ENCODE measurements at regions not wholly inside any gene's neighbourhood (a gene's known extent, or its start where the extent isn't known, plus 50 kb on each side); places are given as distances from the start of the nearest gene placed in this dataset.
A peak's percentile ranks its signal among the peaks of the same experiment; 100 is the strongest.

DNA sequence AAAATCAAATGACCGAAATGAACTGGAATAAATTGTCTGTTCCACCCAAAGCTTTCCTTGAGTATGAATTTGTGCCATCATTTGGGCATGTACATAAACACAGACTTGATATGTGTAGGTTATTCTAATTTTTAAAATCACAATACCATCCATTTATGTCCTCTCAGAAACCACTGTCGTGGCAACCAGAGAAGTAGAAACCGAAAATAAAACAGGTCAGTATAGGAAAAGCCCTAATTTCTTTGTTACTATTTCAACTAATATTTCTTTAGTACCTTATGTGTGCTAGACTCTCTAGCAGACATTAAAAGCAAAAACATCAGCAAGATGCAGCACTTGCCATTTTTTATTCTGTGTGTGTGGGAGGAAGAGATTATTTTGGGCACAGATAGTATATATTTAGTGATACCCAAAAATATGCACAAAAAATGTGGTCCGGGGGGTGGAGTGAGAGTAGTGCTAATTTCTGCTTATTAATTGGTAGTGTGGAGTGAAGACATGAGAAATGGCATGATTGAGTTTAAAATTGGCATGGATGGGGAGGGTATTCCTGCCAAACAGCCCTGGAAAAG lies 130.8 kb upstream of the CNTN1 start:
- ATAC-seq (replicated peaks in 6 of 8) = peak in 1 of 8 experiments; percentile 21
- WGBS, 10 experiments = 0 to 95% (median 83%) methylated on average over 2 to 4 of the region's 4 CpGs; no CpG with 5 or more reads in 1 of the 10 experiments
- in situ Hi-C loops (cut with MboI; ENCODE audit: low pct_unique_long_range_greater_than_20kb in 2 of 9, low sequenced_read_pairs in 9 of 9, unreplicated experiment in 9 of 9) = no loop called here

DNA sequence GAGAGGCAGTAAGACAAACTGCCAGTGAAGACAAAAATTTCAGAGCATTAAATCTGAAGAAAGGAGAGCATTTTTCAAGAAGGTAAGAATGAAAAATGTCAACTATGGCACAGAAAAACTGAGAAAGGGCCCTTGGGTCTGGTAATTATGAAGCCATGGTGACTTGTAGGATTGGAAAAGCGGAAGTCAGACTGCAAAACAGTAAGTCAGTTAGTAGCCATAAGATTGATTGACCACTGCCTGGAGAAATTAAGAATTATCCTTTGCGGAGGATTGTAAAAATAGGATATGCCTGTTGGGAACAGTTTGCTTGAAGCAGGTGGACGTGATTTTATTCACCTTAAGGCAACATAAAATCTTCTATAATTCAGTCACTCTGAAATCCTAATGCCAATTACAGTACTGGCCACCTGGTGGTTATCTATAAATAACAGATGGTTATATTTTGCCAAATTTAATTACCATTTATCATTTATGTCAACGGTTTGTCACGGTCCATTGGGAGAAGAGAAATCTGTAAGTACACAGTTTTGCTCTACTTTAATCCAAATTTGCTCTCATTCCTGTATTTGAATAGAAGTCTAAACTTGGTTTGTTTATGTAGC lies 127.1 kb upstream of the CNTN1 start:
- 5 to 96% (median 78%) methylated on average over 3 to 5 of the region's 5 CpGs for WGBS, 10 experiments
- no peaks in the 10 kb centered on the region for H3K4me1 ChIP-seq (replicated peaks in 1 of 2)
- H3K27ac ChIP-seq = no peak overlapping the region
- ATAC-seq (replicated peaks in 6 of 8) = no peak
- in situ Hi-C loops (cut with MboI; ENCODE audit: low pct_unique_long_range_greater_than_20kb in 2 of 9, low sequenced_read_pairs in 9 of 9, unreplicated experiment in 9 of 9) = no loop called here
- H3K4me3 ChIP-seq = no peak overlapping the region

More for the DNA sequence above, 130.8 kb upstream of the CNTN1 start:
- no peak overlapping the region for H3K4me3 ChIP-seq
- H3K27ac ChIP-seq = no peak overlapping the region
- H3K4me1 ChIP-seq (replicated peaks in 1 of 2) = no peaks in the 10 kb centered on the region

DNA sequence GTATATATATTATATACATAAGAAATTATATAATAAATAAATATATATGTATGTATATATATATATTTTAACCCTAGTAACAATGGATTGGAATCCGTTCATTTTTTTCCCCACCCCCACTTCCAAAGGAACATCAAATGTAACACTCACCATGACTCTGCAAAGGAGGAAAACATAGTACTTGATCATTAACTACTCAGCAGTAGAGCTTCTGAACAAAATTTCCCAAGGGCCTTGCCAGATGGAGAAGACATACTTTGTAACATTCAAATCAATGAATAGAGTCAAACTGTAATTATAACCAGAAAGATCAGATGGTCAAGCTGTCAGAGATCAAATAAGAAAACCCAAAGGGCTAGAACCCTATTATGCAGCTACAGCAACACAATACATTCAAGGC lies 126.0 kb upstream of the CNTN1 start:
- in situ Hi-C loops (cut with MboI; ENCODE audit: low pct_unique_long_range_greater_than_20kb in 2 of 9, low sequenced_read_pairs in 9 of 9, unreplicated experiment in 9 of 9) = no loop called here
- no peak overlapping the region for H3K4me3 ChIP-seq
- H3K4me1 ChIP-seq (replicated peaks in 1 of 2) = peaks cover 0 to under 1% of the 10 kb centered on the region in 2 donors
- ATAC-seq (replicated peaks in 6 of 8) = no peak
- WGBS, 10 experiments = 25 to 100% (median 47%) methylated on average over 1 of the region's 1 CpG; no CpG with 5 or more reads in 4 of the 10 experiments
- no peak overlapping the region for H3K27ac ChIP-seq

DNA sequence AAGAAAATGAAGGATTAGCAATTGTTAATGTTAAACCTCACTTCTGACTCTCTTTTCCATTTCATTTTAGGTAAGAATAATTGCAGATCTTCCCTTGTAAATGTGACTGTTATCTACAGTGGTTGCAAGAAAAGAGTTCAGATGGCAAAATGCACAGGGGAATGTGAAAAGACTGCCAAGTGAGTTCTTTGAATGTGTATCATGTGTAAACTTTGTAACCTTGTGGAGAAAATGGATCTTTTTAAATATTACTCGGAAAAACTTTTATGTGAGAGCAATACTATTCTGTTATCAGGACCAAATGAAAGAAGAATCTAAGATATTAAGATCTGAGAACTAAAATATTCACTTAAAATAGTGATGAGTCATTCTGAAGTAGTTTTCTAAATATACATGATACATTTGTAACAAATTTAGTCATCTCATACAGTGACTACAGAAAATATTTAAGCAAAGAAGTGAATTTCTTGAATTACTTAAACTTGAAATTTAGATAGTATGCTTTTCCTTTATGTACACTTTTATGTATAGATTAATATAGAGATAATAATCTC lies 122.5 kb upstream of the CNTN1 start:
- Histone ChIP-seq H3K4me3 (no peak overlapping the region), H3K4me1 (replicated peaks in 1 of 2) (peaks cover 3 to 32% of the 10 kb centered on the region in 2 donors), H3K27ac (no peak overlapping the region)
- in situ Hi-C loops (cut with MboI; ENCODE audit: low pct_unique_long_range_greater_than_20kb in 2 of 9, low sequenced_read_pairs in 9 of 9, unreplicated experiment in 9 of 9) = no loop called here
- 20 to 91% (median 60%) methylated on average over 1 of the region's 1 CpG; no CpG with 5 or more reads in 2 of the 10 experiments for WGBS, 10 experiments
- ATAC-seq (replicated peaks in 6 of 8) = peak in 2 of 8 experiments; percentile 35 to 48

DNA sequence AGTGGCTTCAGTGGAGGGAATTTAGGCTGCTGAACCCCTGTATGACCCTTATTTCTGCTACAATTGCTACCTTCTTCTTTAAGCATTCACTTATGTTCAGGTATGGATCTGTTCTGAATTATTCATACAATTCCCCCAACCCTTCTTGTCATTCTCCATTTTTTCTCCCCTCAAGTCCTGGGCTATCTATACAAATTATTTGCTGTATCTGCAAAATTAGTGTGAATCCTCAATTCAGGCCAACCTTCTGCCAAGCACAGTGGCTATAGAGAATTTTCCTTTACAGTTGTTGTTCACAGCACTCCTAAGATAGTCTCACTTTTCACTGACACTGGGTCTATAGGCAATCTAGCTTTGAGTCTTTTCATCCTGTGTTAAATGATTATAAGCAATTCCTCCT lies 119.2 kb upstream of the CNTN1 start:
- in situ Hi-C loops (cut with MboI; ENCODE audit: low pct_unique_long_range_greater_than_20kb in 2 of 9, low sequenced_read_pairs in 9 of 9, unreplicated experiment in 9 of 9) = no loop called here
- peak in 2 of 8 experiments; percentile 12 to 41 for ATAC-seq (replicated peaks in 6 of 8)
- Histone ChIP-seq H3K4me3 (no peak overlapping the region), H3K27ac (peak overlapping the region in 1 of 2 donors; percentile 58), H3K4me1 (replicated peaks in 1 of 2) (peaks cover 3 to 32% of the 10 kb centered on the region in 2 donors)

DNA sequence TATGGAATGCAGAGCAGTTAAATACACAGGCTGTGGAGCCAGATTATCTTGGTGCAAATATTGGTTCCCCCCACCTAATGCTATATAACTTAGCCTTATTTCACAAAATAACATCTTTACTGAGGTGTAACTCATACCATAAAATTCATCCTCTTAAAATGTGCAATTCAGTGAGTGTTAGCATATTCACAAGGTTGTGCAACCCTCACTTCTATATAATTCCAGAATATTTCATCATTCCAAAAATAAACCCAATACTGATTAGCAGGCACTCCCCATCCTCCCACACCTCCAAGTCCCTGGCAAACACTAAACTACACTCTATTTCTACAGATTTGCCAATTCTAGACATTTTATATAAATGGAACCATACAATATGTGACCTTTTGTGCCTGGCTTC lies 116.3 kb upstream of the CNTN1 start:
- Histone ChIP-seq H3K4me3 (no peak overlapping the region), H3K4me1 (replicated peaks in 1 of 2) (peaks cover 3 to 32% of the 10 kb centered on the region in 2 donors), H3K27ac (no peak overlapping the region)
- in situ Hi-C loops (cut with MboI; ENCODE audit: low pct_unique_long_range_greater_than_20kb in 2 of 9, low sequenced_read_pairs in 9 of 9, unreplicated experiment in 9 of 9) = no loop called here
- ATAC-seq (replicated peaks in 6 of 8) = peak in 3 of 8 experiments; percentile 36 to 55 (median 52)

DNA sequence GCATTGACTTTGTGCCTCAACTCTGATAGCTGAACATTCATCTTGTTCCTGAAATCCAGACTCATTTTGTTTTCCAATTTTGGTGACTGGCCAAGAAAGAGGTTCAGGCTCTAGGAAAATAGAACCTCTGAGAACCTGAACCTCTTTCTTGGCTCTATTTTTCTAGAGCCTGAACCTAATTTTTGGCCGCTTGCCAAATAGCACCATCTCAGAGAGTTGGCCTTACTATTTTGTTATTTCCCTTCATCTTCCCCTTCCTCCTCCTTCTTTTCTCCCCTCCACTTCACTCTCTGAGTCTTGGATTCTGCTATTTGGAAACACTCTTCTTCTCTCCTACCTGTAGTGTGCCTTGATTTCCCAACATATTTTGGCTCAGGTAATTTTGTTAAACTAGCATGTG lies 114.4 kb upstream of the CNTN1 start:
- 20 to 100% (median 86%) methylated on average over 1 of the region's 1 CpG; no CpG with 5 or more reads in 1 of the 10 experiments for WGBS, 10 experiments
- H3K4me3 ChIP-seq = no peak overlapping the region
- H3K27ac ChIP-seq = no peak overlapping the region
- ATAC-seq (replicated peaks in 6 of 8) = no peak
- H3K4me1 ChIP-seq (replicated peaks in 1 of 2) = peaks cover 3 to 16% of the 10 kb centered on the region in 2 donors
- in situ Hi-C loops (cut with MboI; ENCODE audit: low pct_unique_long_range_greater_than_20kb in 2 of 9, low sequenced_read_pairs in 9 of 9, unreplicated experiment in 9 of 9) = no loop called here

DNA sequence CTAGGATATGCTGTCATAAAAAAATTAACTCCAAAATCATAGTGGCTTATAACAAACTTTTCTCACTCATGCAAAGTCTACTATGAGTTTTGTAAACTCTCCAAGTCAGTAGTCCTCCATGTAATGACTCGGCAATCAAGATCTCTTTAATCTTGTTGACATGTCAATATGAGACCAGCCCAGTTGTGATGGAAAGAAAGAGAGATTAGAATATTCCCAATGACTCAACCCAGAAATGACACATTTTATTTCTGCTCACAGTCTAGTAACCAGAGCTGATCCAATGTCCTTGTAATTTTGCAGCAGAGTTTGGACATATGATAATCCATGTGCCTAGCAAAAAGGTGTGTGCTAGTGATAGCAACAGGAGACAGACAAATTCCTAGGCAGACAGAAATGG lies 112.6 kb upstream of the CNTN1 start:
- Histone ChIP-seq H3K27ac (no peak overlapping the region), H3K4me1 (replicated peaks in 1 of 2) (no peaks in the 10 kb centered on the region), H3K4me3 (no peak overlapping the region)
- ATAC-seq (replicated peaks in 6 of 8) = peak in 2 of 8 experiments; percentile 93 to 95
- 0 to 100% (median 72%) methylated on average over 1 of the region's 1 CpG; no CpG with 5 or more reads in 4 of the 10 experiments for WGBS, 10 experiments
- in situ Hi-C loops (cut with MboI; ENCODE audit: low pct_unique_long_range_greater_than_20kb in 2 of 9, low sequenced_read_pairs in 9 of 9, unreplicated experiment in 9 of 9) = no loop called here

DNA sequence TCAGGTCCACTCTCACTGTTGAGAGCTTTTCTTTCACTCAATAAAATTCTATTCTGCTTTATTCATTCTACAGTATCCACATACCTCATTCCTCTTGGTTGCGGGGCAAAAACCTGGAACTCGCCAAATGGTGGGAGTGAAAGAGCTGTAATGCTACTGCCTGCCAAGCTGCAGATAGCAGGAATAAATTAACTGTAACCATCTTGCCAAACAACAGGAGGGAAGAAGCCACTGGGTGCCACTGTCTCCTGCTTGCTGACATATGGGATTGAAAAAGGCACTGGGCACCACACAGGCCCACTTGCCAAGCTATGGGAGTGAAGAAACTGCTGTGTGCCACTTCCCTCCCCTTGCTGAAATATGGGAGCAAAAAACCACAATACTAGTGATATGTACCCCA lies 111.9 kb upstream of the CNTN1 start:
- Histone ChIP-seq H3K27ac (no peak overlapping the region), H3K4me3 (no peak overlapping the region), H3K4me1 (replicated peaks in 1 of 2) (no peaks in the 10 kb centered on the region)
- in situ Hi-C loops (cut with MboI; ENCODE audit: low pct_unique_long_range_greater_than_20kb in 2 of 9, low sequenced_read_pairs in 9 of 9, unreplicated experiment in 9 of 9) = no loop called here
- WGBS, 10 experiments = 75 to 100% (median 88%) methylated on average over 2 of the region's 2 CpGs; no CpG with 5 or more reads in 4 of the 10 experiments
- no peak for ATAC-seq (replicated peaks in 6 of 8)

DNA sequence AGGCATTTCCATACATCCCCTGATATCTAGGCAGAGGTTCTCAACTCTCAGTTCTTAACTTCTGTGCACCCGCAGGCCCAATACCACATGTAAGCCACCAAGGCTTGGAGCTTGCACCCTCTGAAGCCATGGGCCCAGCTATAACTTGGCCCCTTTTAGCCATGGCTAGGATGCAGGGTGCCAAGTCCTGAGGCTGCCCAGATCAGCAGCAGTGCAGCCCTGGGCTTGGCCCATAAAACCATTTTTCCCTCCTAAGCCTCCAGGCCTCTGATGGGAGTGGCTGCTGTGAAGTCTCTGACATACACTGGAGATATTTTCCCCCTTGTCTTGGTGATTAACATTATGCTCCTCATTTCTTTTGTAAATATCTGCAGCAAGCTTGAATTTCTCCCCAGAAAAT lies 110.3 kb upstream of the CNTN1 start:
- Histone ChIP-seq H3K27ac (no peak overlapping the region), H3K4me3 (no peak overlapping the region), H3K4me1 (replicated peaks in 1 of 2) (no peaks in the 10 kb centered on the region)
- no peak for ATAC-seq (replicated peaks in 6 of 8)
- in situ Hi-C loops (cut with MboI; ENCODE audit: low pct_unique_long_range_greater_than_20kb in 2 of 9, low sequenced_read_pairs in 9 of 9, unreplicated experiment in 9 of 9) = no loop called here
- 100% methylated on average over 1 of the region's 1 CpG; no CpG with 5 or more reads in 9 of the 10 experiments for WGBS, 10 experiments

DNA sequence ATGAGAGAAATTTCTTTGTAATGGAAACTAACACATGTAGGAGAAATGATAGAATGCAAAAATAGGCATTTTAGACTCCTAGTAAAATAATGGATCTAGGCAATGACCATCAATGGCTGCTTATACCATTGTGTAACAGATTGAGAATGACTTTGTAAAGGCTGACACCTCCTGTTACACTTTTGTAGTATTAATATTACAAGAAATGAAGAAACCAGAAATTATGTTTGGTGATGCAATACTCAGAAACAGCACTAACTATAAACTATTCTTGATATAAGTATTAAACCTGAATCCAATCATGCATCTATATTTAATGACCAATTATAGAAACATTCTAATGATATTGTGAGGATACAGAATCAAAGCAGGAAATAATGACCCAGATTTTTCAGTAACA lies 108.5 kb upstream of the CNTN1 start:
- no peak overlapping the region for H3K4me3 ChIP-seq
- ATAC-seq (replicated peaks in 6 of 8) = no peak
- H3K27ac ChIP-seq = no peak overlapping the region
- H3K4me1 ChIP-seq (replicated peaks in 1 of 2) = no peaks in the 10 kb centered on the region
- in situ Hi-C loops (cut with MboI; ENCODE audit: low pct_unique_long_range_greater_than_20kb in 2 of 9, low sequenced_read_pairs in 9 of 9, unreplicated experiment in 9 of 9) = no loop called here

DNA sequence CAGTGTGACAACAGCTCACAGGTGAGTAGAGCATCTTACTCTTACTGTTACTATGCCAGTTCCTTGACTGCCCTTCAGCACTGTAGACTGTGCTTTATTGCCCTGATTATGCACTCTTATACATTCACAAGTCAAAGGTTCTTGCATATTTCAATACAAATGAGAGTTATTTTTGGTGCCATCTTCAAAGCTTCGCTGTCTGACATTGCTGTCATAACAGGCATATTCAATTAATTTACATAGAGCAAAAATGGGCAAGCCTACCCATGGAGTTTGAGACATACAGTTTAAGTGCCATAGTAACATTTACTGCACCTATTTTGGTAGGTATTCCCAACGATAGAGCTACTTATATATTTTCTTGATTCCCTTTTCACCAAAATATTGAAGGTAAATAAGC lies 107.5 kb upstream of the CNTN1 start:
- 8 to 100% (median 50%) methylated on average over 1 to 2 of the region's 2 CpGs; no CpG with 5 or more reads in 2 of the 10 experiments for WGBS, 10 experiments
- H3K27ac ChIP-seq = no peak overlapping the region
- in situ Hi-C loops (cut with MboI; ENCODE audit: low pct_unique_long_range_greater_than_20kb in 2 of 9, low sequenced_read_pairs in 9 of 9, unreplicated experiment in 9 of 9) = no loop called here

DNA sequence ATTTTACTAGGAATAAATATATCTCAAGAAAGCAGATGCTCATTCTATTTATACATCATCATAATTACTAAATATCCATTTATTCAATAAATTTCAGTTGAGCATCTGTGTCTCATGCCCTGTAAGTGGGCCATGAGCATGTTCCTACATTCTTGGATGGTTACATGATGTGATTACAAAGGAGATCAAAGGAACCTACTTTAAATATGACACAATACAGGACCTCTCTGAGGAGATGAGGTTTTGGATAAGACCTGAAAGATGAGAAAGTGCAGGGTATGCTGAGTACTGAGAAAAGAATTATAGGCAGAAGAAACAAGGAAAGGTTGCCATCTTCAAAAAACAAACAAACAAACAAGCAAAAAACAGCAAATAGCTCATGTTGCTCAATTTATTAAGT lies 105.4 kb upstream of the CNTN1 start:
- H3K4me1 ChIP-seq (replicated peaks in 1 of 2) = no peaks in the 10 kb centered on the region
- in situ Hi-C loops (cut with MboI; ENCODE audit: low pct_unique_long_range_greater_than_20kb in 2 of 9, low sequenced_read_pairs in 9 of 9, unreplicated experiment in 9 of 9) = no loop called here
- no peak overlapping the region for H3K27ac ChIP-seq
- no peak overlapping the region for H3K4me3 ChIP-seq
- peak in 3 of 8 experiments; percentile 23 to 54 (median 33) for ATAC-seq (replicated peaks in 6 of 8)

More for the DNA sequence above, 107.5 kb upstream of the CNTN1 start:
- no peak for ATAC-seq (replicated peaks in 6 of 8)
- Histone ChIP-seq H3K4me3 (no peak overlapping the region), H3K4me1 (replicated peaks in 1 of 2) (no peaks in the 10 kb centered on the region)

DNA sequence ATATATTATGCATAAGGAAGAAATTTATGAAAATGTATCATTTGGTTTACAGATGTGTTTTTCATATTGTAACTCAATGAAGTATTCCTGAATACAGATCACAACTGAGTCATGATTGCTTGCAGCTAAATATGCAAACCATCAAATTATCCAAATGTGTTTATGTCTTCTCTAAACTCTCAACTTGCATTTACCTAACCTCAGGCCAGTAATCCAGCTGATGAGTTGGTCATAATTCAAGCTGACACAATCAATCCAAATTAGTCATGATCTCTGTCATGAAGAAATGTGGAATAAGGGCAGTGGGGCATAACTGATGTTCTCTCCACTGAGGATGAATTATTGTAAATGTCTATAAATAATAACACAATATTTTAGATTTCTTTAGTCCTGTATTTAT lies 104.8 kb upstream of the CNTN1 start:
- in situ Hi-C loops (cut with MboI; ENCODE audit: low pct_unique_long_range_greater_than_20kb in 2 of 9, low sequenced_read_pairs in 9 of 9, unreplicated experiment in 9 of 9) = no loop called here

More for the DNA sequence above, 104.8 kb upstream of the CNTN1 start:
- ATAC-seq (replicated peaks in 6 of 8) = peak; percentile 23 to 96 (median 57)
- Histone ChIP-seq H3K4me1 (replicated peaks in 1 of 2) (no peaks in the 10 kb centered on the region), H3K4me3 (no peak overlapping the region), H3K27ac (no peak overlapping the region)
